GM19468 (cell line): ENCODE measurements at regions not wholly inside any gene's neighbourhood (a gene's known extent, or its start where the extent isn't known, plus 50 kb on each side); places are given as distances from the start of the nearest gene placed in this dataset.

Source experiments
- ATAC-seq: cut with Tn5 transposase; IDR thresholded peaks from one replicate; pipeline ENCODE4 v1.9.1; 2021; ENCODE audit warnings: mild to moderate bottlenecking, moderate library complexity, moderate number of reproducible peaks; ENCODE audit not compliant: unreplicated experiment; ENCODE audit errors: extremely low read depth

GRCh38 chr18:46400449-46400848 lies 256.6 kb downstream of the LOXHD1 start:
- ATAC-seq, result no peak

DNA sequence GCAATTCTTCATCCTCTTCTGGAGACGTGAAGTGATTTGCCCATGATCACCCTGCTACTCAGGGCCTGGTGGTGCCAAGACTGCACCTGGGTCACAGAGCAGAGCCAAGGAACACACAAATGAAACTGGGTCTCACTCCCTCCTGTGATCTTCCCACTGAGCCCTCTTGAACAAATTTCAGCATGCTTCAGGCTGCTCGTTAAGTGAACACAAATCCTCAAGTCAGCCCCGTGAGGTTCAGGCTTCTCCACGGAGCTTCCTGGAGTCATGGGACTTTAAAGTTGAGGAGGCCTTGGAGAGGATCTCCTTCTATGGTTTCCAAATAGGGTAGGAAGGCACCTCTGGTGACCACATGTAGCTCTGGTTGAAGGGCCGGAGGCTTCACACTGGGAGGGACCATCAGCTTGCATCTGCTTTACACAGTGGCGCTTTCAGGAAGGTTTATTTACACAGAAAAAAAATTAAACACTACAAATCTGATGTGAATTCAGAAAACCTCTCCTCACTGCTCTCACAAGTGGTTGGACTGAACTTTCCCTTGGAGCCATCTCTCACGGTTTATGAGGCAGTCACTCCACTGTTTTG lies 255.4 kb downstream of the LOXHD1 start:
- ATAC-seq, result no peak

- ATAC-seq, result no peak
These were observed 254.6 kb downstream of the LOXHD1 start for GRCh38 chr18:46402396-46402795.

- ATAC-seq, result no peak
These were observed 254.1 kb downstream of the LOXHD1 start for GRCh38 chr18:46402945-46403344.

GRCh38 chr18:46405832-46406538 lies 251.0 kb downstream of the LOXHD1 start:
- ATAC-seq, result no peak

GRCh38 chr18:46406539-46406932 lies 250.5 kb downstream of the LOXHD1 start:
- ATAC-seq, result no peak

DNA sequence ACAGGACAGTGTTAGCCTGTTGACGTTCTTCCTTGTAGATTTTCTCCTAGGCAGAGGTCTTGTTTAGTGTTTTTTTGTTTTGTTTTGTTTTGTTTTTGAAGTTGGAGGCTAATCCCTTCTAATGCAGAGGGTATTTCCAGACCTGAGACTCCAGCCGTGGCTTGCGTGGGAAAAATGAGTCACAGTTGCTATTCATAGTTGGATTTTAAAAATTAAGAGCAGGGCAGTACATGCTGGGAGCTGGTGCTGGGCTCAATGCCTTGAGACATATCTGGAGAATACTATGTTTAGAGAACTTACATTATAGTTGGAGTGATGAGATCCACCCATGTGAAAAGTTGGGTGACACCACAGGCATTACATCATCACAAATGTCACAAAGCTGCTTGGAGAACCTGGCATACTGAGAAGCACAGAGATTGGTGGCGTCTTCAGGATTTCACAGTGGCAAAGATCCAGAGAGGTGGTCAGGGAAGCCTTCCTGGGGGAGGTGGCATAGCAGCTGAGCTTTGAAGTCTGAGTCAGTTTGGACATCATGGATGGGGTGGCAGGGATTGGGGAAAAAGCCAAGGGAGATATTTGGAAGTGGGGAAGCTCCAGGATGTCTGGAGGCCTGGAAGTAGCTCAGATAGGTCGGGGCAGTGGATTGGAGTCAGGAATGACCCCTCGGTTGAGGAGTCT lies 249.4 kb downstream of the LOXHD1 start:
- no peak for ATAC-seq

- no peak for ATAC-seq
These were observed 248.6 kb downstream of the LOXHD1 start for GRCh38 chr18:46408334-46408987.

- no peak for ATAC-seq
These were observed 245.7 kb downstream of the LOXHD1 start for GRCh38 chr18:46411191-46411828.

GRCh38 chr18:46411867-46412690 lies 244.9 kb downstream of the LOXHD1 start:
- ATAC-seq, result no peak

DNA sequence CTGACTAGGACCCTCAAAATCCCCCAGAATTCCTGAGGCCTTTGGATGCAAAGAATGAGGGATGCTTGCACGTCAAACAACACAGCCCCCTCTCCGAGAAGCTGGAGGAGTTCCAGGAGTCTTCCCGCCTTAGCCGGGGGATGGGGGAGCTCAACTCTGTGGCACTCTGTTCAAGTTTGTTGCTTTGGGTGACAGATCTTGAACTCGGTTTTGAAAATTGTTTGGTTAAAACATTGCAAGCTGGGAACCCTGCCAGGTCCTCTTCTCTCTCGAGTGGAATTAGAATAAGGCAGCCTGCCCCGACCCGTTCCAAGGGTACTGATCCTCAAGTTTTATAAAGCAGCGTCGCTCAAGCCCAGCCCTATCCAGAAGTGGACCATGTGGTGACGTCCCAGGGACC lies 244.1 kb downstream of the LOXHD1 start:
- no peak for ATAC-seq

DNA sequence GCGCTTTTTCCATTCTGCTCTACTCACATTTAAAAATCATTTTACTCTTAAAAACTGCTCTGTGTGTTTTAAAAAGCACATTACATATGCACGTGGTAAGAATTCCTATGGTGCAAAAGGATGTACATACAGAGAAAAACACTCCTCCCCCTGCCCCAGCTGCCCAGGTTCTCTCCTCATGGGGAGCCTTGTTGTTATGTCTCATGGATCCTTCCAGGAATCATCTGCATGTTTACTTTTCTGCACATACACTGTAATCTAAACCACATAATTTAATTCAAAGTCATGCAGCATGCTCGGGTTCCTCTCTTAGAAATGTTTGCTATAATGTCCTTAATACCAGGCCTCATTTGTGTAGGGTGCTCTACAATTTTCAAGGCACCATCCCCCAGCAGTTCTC lies 243.3 kb downstream of the LOXHD1 start:
- no peak for ATAC-seq

DNA sequence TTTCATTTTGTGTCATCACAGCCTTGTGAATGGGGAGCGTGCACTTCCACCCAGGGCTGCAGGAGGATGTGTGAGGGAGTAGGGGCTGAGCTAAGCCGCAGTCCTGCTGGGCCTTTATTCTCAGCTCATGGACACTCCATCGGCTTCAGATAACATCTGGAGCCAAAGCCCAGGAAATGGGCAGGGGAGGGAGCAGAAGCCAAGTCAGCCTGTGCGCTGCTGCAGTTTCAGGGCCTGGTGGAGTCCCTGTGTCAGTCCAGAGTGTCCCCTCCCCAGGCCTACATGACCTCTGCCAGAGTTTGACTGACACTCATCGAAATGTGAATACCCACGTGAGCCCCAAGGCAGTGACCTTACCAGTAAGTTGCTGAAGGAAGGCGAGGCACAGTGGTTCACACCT lies 242.2 kb downstream of the LOXHD1 start:
- ATAC-seq, result no peak

GRCh38 chr18:46415532-46416252 lies 241.3 kb downstream of the LOXHD1 start:
- ATAC-seq, result no peak

GRCh38 chr18:46416706-46417638 lies 240.0 kb downstream of the LOXHD1 start:
- ATAC-seq, result no peak

GRCh38 chr18:46418663-46419260 lies 238.3 kb downstream of the LOXHD1 start:
- ATAC-seq, result no peak

DNA sequence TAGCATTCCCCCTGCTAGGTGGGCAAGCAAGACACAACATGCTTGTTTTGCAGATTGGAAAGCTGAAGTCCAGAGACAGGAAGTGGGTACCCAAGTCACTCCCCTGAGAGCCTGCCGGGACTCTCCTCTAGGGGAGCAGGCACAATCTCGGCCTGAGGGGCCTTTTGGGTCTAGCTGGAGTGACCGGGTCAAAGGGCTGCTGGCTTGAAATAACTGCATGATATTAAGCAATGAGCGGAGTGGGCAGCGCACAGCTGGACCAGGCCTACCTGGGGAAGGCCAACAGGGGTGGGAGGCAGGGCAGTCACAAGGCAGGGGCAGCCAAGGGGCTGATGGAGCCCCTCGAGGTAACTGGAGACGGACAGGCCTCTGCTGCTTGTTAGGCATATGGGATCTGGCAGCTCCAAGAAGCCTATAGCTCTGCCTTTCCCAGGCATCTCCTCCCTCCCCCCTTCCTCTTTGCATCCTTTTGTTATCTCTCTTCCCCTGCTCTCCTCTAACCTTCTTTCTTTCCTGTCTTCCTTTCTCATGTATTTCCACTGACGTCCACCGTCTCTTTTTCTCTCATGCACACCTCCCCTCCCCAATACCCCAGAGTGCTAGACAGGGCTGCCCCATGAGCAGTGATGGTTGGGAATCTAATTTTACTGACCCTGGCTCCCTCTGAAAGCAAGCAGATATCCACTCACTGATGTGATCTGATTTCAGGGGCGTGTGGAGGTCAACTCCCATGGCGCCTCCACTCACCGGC lies 237.5 kb downstream of the LOXHD1 start:
- no peak for ATAC-seq
